MM.1S (cell line): ENCODE measurements at regions not wholly inside any gene's neighbourhood (a gene's known extent, or its start where the extent isn't known, plus 50 kb on each side); places are given as distances from the start of the nearest gene placed in this dataset.

Experiments
- DNase-seq: peaks from one replicate; pipeline ENCODE4 v3.0.0-alpha.2; 2015
- H2AFZ ChIP-seq: fragments of 300-600 bp; sonication (generic); 2 replicates; pipeline ENCODE4 v1.6.0; 2016; ENCODE audit warnings: antibody characterized with exemption, low read length
- H3F3A ChIP-seq: fragments of 300-600 bp; sonication (generic); 2 replicates; pipeline ENCODE4 v1.6.1; 2016; ENCODE audit warnings: mild to moderate bottlenecking, antibody characterized with exemption, low read length, moderate library complexity, mixed read lengths; ENCODE audit not compliant: insufficient read depth
- H3K27ac ChIP-seq: fragments of 300-600 bp; sonication (generic); 2 replicates; pipeline ENCODE4 v1.5.1; 2016; ENCODE audit warnings: mild to moderate bottlenecking, low read length
- H3K27me3 ChIP-seq: fragments of 300-600 bp; sonication (generic); replicated peaks from 2 replicates; pipeline ENCODE4 v1.6.0; 2016; ENCODE audit warnings: low read length; ENCODE audit not compliant: insufficient read depth
- H3K36me3 ChIP-seq: fragments of 300-600 bp; sonication (generic); replicated peaks from 2 replicates; pipeline ENCODE4 v1.6.1; 2016; ENCODE audit warnings: mild to moderate bottlenecking, low read length, mixed read lengths; ENCODE audit not compliant: insufficient read depth
- H3K4me1 ChIP-seq: fragments of 300-600 bp; sonication (generic); 2 replicates; pipeline ENCODE4 v1.6.1; 2016; ENCODE audit warnings: low read length, mixed read lengths
- H3K4me2 ChIP-seq: fragments of 300-600 bp; sonication (generic); 2 replicates; pipeline ENCODE4 v1.6.0; 2016; ENCODE audit warnings: low read depth, low read length
- H3K4me3 ChIP-seq: fragments of 300-600 bp; sonication (generic); 2 replicates; pipeline ENCODE4 v1.5.1; 2016; ENCODE audit warnings: low read length, mixed read lengths
- H3K79me2 ChIP-seq: fragments of 300-600 bp; sonication (generic); 2 replicates; pipeline ENCODE4 v1.6.1; 2016; ENCODE audit warnings: mixed run types, low read length, mixed read lengths
- H3K9ac ChIP-seq: fragments of 300-600 bp; sonication (generic); 2 replicates; pipeline ENCODE4 v1.6.1; 2016; ENCODE audit warnings: low read length, mixed read lengths
- H3K9me2 ChIP-seq: fragments of 300-600 bp; sonication (generic); replicated peaks from 2 replicates; pipeline ENCODE4 v1.6.1; 2016; ENCODE audit warnings: mild to moderate bottlenecking, low read length, mixed read lengths; ENCODE audit not compliant: insufficient read depth
- H3K9me3 ChIP-seq: fragments of 300-600 bp; sonication (generic); replicated peaks from 2 replicates; pipeline ENCODE4 v1.6.1; 2016; ENCODE audit warnings: mild to moderate bottlenecking, low read length, mixed read lengths; ENCODE audit not compliant: insufficient read depth
- H4K20me1 ChIP-seq: fragments of 300-600 bp; sonication (generic); 2 replicates; pipeline ENCODE4 v1.6.1; 2016; ENCODE audit warnings: mild to moderate bottlenecking, low read length, moderate library complexity, mixed read lengths; ENCODE audit not compliant: insufficient read depth
- EZH2 ChIP-seq: fragments of 300-600 bp; sonication (generic); optimal IDR thresholded peaks from 2 replicates; pipeline ENCODE3; 2017; ENCODE audit warnings: low read depth, mild to moderate bottlenecking, antibody characterized with exemption, low read length, mixed read lengths
- EZH2phosphoT487 ChIP-seq: fragments of 300-600 bp; sonication (generic); IDR thresholded peaks from 2 replicates; pipeline ENCODE4 v1.6.1; 2018; ENCODE audit warnings: antibody characterized with exemption, low read length
- TF ChIP-seq, protein P1 (sequence below): fragments of 300-600 bp; sonication (generic); IDR thresholded peaks from 2 replicates; pipeline ENCODE4 v1.5.1; 2016; ENCODE audit warnings: antibody characterized with exemption, low read length, mixed read lengths

- Histone ChIP-seq H3K4me2 (no peak overlapping the region), H3K9me2 (no peaks in the 10 kb centered on the region), H3K79me2 (no peaks in the 10 kb centered on the region), H3K27ac (no peak overlapping the region), H3F3A (no peaks in the 10 kb centered on the region), H3K9ac (no peak overlapping the region), H3K4me3 (no peak overlapping the region), H3K4me1 (no peaks in the 10 kb centered on the region), H3K36me3 (no peaks in the 10 kb centered on the region), H3K27me3 (no peaks in the 10 kb centered on the region), H2AFZ (no peak overlapping the region), H3K9me3 (no peaks in the 10 kb centered on the region), H4K20me1 (no peaks in the 10 kb centered on the region)
- TF ChIP-seq EZH2 (no peak), EZH2phosphoT487 (no peak)
- TF ChIP-seq, protein P1, sequence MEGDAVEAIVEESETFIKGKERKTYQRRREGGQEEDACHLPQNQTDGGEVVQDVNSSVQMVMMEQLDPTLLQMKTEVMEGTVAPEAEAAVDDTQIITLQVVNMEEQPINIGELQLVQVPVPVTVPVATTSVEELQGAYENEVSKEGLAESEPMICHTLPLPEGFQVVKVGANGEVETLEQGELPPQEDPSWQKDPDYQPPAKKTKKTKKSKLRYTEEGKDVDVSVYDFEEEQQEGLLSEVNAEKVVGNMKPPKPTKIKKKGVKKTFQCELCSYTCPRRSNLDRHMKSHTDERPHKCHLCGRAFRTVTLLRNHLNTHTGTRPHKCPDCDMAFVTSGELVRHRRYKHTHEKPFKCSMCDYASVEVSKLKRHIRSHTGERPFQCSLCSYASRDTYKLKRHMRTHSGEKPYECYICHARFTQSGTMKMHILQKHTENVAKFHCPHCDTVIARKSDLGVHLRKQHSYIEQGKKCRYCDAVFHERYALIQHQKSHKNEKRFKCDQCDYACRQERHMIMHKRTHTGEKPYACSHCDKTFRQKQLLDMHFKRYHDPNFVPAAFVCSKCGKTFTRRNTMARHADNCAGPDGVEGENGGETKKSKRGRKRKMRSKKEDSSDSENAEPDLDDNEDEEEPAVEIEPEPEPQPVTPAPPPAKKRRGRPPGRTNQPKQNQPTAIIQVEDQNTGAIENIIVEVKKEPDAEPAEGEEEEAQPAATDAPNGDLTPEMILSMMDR: no peak
- no peak for DNase-seq
These were observed 903.9 kb downstream of the UQCRFS1 start for GRCh38 chr19:28309070-28309469.

- H3K4me2 ChIP-seq: no peak overlapping the region
- H3K36me3 ChIP-seq: no peaks in the 10 kb centered on the region
These were observed 905.0 kb downstream of the UQCRFS1 start for GRCh38 chr19:28307963-28308362.

DNA sequence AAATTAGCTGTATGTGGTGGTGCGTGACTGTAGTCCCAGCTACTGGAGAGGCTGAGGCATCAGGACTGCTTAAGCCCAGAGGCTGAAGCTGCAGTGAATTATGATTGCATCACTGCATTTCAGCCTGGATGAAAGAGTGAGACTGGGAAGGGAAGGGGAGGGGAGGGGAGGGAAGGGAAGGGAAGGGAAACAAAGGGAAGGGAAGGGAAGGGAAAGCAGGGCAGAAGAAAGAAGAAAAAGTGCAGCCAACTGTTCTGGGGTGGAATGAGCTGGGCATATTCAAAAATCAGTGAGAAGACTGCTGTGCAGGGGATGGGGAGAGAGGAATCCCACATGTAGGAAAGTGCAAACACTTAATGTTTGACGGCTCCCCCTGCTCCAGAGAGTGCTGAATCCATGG is 905.5 kb downstream of the UQCRFS1 start:
- no peak overlapping the region for H3K27ac ChIP-seq
- no peaks in the 10 kb centered on the region for H3F3A ChIP-seq
- no peaks in the 10 kb centered on the region for H3K9me2 ChIP-seq
- H3K4me1 ChIP-seq: no peaks in the 10 kb centered on the region
- no peaks in the 10 kb centered on the region for H3K36me3 ChIP-seq
- no peaks in the 10 kb centered on the region for H4K20me1 ChIP-seq
- DNase-seq: no peak
- no peak overlapping the region for H3K4me2 ChIP-seq
- no peaks in the 10 kb centered on the region for H3K9me3 ChIP-seq
- TF ChIP-seq EZH2phosphoT487: no peak
- TF ChIP-seq, protein P1: no peak
- TF ChIP-seq EZH2: no peak
- no peaks in the 10 kb centered on the region for H3K27me3 ChIP-seq
- no peak overlapping the region for H2AFZ ChIP-seq
- H3K79me2 ChIP-seq: no peaks in the 10 kb centered on the region
- H3K4me3 ChIP-seq: no peak overlapping the region
- H3K9ac ChIP-seq: no peak overlapping the region

More at GRCh38 chr19:28307963-28308362, 905.0 kb downstream of the UQCRFS1 start:
- no peak for DNase-seq
- Histone ChIP-seq H3K27me3 (no peaks in the 10 kb centered on the region), H3K27ac (no peak overlapping the region), H3K9me3 (no peaks in the 10 kb centered on the region), H3K9me2 (no peaks in the 10 kb centered on the region), H3K79me2 (no peaks in the 10 kb centered on the region), H3F3A (no peaks in the 10 kb centered on the region), H3K9ac (no peak overlapping the region), H4K20me1 (no peaks in the 10 kb centered on the region), H3K4me1 (no peaks in the 10 kb centered on the region), H3K4me3 (no peak overlapping the region), H2AFZ (no peak overlapping the region)
- TF ChIP-seq EZH2phosphoT487: no peak
- no peak for TF ChIP-seq EZH2
- TF ChIP-seq, protein P1: no peak
